ENCODE measurements at regions not wholly inside any gene's neighbourhood (a gene's known extent, or its start where the extent isn't known, plus 50 kb on each side); places are given as distances from the start of the nearest gene placed in this dataset.

GRCh38 chr20:24739746-24740145, 209.3 kb upstream of the CST7 start:
- no peak for DNase-seq

DNA sequence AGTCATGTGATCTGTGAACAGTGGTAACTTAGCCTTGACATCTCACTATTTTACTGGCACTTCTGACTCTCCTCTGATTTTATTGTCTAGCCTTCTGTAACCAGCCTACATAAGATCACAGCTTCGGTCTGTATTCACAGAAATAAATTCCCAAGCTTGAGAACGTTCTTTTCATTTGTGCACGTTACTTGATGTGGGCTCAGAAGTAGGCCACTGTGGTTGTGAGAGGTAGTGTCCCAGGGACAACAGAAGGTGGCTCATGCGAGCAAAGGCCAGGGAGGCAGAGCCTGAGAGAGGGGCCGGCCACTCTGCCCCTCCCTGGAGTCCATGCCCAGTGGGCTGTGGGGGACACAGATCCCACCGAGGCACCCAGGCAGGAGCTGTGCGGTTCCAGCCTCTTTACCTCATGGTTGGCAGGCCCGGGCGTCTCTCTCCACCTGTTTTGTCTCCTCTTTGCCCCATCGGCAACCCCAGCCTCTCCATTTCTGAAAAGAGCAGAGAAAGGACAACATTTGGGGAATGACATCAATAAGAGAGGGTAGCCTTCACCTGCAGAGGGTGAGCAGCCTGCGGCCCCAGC, 207.5 kb upstream of the CST7 start:
- no peak for DNase-seq

- no peak for DNase-seq
Measured at GRCh38 chr20:24742436-24742835, 206.6 kb upstream of the CST7 start.

DNA sequence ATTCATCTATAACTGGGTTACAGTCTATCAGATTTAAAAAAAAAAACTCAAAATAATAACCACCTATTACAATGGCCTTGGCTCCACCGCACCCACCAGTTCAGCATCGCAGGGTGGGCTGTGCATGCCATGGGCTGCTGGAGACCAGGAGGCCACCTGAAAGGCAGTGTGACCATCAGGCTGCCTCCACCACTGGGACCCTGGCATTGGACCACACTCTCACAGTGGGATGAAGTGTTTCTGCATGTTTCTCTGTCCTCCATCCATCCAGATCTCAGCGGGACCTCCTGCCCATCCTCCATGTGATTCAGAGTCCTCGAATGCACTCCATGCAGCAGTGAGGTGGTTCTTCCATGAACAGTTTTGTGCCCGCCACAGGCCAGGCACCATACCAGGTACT, 206.1 kb upstream of the CST7 start:
- no peak for DNase-seq

GRCh38 chr20:24743641-24744040, 205.4 kb upstream of the CST7 start:
- DNase-seq, result no peak

GRCh38 chr20:24744747-24745146, 204.3 kb upstream of the CST7 start:
- no peak for DNase-seq

GRCh38 chr20:24745206-24745605, 203.9 kb upstream of the CST7 start:
- no peak for DNase-seq

DNA sequence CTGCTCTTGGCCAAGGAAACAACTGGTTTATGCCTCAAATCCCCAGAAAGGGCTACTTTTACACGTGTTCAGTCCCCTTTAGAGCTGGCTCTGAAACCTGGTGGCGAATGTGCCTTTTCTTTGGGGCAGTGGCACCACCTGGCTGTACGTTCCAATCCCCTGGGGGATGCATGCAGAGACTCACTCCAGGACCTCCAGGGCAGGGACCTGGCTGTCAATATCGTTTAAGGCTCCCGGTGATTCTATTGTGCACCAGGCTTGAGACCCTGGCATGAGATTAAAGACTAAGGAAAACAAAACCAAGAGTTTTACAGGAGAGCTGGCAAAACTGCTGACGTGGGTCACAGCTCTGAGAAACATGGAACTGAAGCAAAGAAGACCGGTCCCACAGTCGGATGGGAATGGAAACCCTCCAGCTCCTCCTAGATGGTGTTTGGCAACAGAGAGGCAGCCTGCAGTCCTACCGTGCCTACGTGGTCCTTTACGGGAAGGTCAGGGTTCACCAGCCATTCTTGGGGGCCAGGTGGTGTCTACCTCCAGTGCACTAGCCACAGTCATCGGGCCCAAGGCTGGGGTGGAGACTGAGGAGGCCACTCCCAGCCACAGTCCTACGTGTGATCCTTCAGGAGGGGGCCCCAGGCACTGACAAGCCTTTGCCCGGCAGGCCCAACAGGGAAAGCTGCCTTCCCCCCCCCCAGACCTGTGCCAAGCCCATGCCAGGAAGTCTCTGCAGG, 203.3 kb upstream of the CST7 start:
- no peak for DNase-seq

- DNase-seq, result no peak
Measured at GRCh38 chr20:24746351-24746685, 202.8 kb upstream of the CST7 start.

- no peak for DNase-seq
Measured at GRCh38 chr20:24747010-24747712, 201.9 kb upstream of the CST7 start.

DNA sequence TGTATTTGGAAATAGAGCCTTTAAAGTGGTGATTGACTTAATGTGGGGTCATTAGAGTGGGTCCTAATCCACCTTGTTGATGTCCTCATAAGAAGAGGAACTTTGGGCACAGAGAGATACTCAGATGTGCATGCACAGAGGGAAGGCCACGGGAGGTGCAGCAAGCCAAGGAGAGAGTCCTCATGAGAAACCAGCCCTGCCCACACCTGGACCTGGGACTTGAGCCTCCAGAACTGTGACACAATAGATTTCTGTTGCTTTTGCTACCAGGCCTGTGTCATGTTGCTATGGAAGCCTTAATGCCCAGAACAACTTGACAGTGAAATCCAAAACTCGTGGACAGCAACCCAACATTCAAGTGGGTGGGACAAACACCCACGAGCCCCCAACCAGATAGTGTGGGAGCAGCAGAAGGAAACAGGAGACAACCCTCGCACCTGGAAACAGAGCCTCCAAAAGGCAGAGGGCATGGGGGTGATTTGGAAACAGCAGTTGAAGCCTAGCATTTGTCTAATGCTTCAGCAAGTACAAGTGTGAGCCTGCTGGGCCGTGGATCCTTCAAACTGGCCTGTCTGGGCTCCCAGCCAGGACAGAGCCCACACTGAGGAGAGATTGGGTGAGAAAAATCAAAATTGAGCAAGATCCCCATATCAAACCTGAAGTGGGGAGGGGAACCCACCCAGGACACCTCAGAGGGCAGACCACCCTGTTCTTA, 201.0 kb upstream of the CST7 start:
- DNase-seq, result no peak

DNA sequence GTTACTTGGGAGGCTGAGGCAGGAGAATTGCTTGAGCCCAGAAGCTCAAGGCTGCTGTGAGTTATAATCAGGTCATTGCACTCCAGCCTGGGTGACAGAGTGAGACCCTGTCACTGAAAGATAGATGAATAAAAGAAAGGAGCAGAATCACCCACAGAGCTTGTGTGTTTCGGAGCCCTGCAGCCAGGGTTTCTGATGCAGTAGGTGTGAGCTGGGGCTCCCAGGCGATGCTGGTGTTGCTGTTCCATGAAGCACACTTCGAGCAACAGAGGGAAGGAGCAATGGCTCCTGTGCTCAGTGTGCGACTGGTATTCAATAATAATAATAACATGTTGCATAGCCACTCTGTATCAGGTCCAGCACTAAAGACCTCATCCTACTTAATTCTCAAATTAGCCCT, 197.5 kb upstream of the CST7 start:
- no peak for DNase-seq

DNA sequence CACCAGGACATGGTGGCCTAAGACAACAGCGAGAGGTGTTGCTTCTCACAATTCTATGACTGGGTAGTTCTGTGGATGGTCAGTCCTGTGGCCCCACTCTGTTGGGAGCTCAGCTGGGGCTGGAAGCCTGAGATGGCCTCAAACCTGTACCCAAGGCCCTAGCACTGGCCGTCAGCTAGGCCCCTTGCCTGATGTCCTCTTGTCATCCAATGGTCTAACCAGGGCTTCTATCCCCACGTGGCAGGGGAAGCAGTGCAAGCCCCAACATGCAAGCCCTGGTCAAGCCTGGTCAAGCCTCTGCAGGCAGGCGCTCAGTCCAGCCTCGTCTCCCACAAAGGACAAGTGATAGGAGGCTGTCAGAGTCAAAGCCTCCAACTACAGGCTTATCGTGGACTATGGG, 196.5 kb upstream of the CST7 start:
- no peak for DNase-seq

DNA sequence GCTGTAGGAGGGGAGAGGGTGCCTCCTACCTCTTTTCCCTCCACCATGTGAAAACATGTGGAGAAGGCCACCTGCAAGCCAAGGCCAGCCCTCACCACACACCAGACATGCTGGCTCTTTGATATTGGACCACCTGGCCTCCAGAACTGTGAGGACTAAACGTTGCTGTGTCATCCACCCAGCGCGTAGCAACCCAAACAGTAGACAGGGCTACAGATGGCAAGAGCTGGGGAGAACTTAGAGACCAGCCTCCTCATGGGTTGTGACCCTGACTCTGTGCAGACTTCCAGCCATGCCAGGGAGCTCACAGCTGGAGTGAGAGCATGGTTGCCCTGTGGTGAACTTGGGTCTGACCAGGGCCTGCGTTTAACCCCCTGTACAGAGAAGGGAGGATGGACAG, 195.9 kb upstream of the CST7 start:
- no peak for DNase-seq

DNA sequence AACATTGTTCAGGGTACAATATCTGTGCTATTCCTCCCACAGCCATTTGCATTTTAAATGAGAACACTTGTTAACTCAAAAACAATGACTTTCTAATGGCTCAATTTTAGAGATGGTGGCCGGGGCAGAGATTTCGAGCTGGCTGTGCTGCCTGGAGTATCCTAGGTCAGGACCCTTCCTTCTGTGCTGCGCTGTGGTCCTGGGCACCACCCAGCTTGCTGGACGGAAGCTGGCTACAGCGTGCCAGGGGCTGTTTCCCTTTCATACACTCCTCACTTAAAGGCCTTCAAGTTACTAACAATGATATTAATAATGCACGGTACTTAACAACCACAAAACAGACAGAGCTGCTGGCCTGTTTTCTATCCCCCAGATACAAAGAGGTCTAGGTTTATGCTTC, 194.4 kb upstream of the CST7 start:
- DNase-seq, result no peak

GRCh38 chr20:24755411-24755922, 193.6 kb upstream of the CST7 start:
- DNase-seq, result no peak

GRCh38 chr20:24756292-24757025, 192.6 kb upstream of the CST7 start:
- no peak for DNase-seq

GRCh38 chr20:24761220-24762065, 187.6 kb upstream of the CST7 start:
- DNase-seq, result no peak

- no peak for DNase-seq
Measured at GRCh38 chr20:24762371-24762770, 186.7 kb upstream of the CST7 start.

GRCh38 chr20:24762791-24763350, 186.2 kb upstream of the CST7 start:
- DNase-seq, result no peak

DNA sequence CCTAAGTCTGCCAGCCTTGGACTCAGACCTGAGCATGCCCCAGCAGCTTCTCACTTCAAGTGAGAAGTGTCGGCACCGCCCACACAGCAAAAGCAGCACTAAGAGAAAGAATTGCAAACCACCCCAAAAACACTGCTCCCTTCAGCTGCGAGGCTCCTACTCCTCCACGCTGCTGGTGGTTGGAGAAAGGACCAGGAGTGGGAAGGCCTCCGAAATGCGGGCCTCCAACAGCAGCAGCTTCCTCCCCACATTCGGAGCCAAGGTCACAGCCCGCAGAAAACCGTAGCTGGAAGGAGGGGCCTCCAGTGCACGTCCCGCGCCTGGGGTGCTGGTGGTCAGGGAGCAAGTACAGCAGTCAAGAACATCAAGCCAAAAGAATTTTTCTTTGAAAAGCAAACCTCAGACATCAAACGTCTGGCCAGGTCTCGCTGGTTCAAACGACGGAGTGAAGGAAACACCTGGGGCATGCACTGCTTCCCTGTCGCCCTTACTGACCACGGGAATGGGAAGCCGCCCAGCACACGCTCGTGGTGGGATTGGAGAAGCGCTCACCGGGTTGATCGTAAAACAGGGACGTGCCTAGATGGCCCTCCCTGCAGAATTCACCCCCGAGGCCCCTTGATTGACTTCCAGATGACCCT, 185.6 kb upstream of the CST7 start:
- DNase-seq, result no peak

All from GDM1 (cell line).